ENCODE measurements at regions not wholly inside any gene's neighbourhood (a gene's known extent, or its start where the extent isn't known, plus 50 kb on each side); places are given as distances from the start of the nearest gene placed in this dataset.

GRCh38 chr16:61379311-61379710 lies 656.9 kb downstream of the CDH8 start:
- TF ChIP-seq EP300 (IDR thresholded peaks at IDR 0.05), result no peak
- no peak for TF ChIP-seq CTCF (IDR thresholded peaks at IDR 0.05)

Data from ovary (tissue), 3 donors.